ENCODE measurements at regions not wholly inside any gene's neighbourhood (a gene's known extent, or its start where the extent isn't known, plus 50 kb on each side); places are given as distances from the start of the nearest gene placed in this dataset.
"Not testable (repeated sequence)": the region's sequence is repeated elsewhere in the genome, so short reads cannot be mapped to it uniquely, and the experiment has no call there.

GRCh38 chr15:39503526-39503925 lies 77.4 kb upstream of the THBS1 start:
- ATAC-seq (no peak), DNase-seq (no peak)

- ATAC-seq (no peak), DNase-seq (no peak)
Measured at GRCh38 chr15:39504808-39505207, 76.1 kb upstream of the THBS1 start.

GRCh38 chr15:39506146-39506545 lies 74.7 kb upstream of the THBS1 start:
- no peak for ATAC-seq

GRCh38 chr15:39508536-39508935 lies 72.3 kb upstream of the THBS1 start:
- DNase-seq (no peak), ATAC-seq (no peak)

More at GRCh38 chr15:39506146-39506545, 74.7 kb upstream of the THBS1 start:
- no peak for DNase-seq

GRCh38 chr15:39510001-39510701 lies 70.7 kb upstream of the THBS1 start:
- ATAC-seq (no peak), DNase-seq (peak; percentile 4)

- DNase-seq, result no peak
Measured at GRCh38 chr15:39511000-39511915, 69.6 kb upstream of the THBS1 start.

GRCh38 chr15:39511916-39512260 lies 69.0 kb upstream of the THBS1 start:
- DNase-seq (no peak), ATAC-seq (no peak)

More at GRCh38 chr15:39511000-39511915, 69.6 kb upstream of the THBS1 start:
- no peak for ATAC-seq

GRCh38 chr15:39512643-39513042 lies 68.2 kb upstream of the THBS1 start:
- DNase-seq (no peak), ATAC-seq (no peak)

- no peak for ATAC-seq
Measured at GRCh38 chr15:39513936-39514335, 66.9 kb upstream of the THBS1 start.

GRCh38 chr15:39514933-39515332 lies 65.9 kb upstream of the THBS1 start:
- DNase-seq (no peak), ATAC-seq (no peak)

More at GRCh38 chr15:39513936-39514335, 66.9 kb upstream of the THBS1 start:
- DNase-seq, result no peak

- ATAC-seq, result no peak
- DNase-seq, result no peak
Measured at GRCh38 chr15:39515765-39516164, 65.1 kb upstream of the THBS1 start.

GRCh38 chr15:39517122-39517855 lies 63.6 kb upstream of the THBS1 start:
- DNase-seq (no peak), ATAC-seq (no peak)

- not testable (repeated sequence) for ATAC-seq, DNase-seq
Measured at GRCh38 chr15:39523968-39524367, 56.9 kb upstream of the THBS1 start.

- no peak for ATAC-seq
- no peak for DNase-seq
Measured at GRCh38 chr15:39529457-39529856, 51.4 kb upstream of the THBS1 start.

- ATAC-seq (no peak), DNase-seq (no peak)
Measured at GRCh38 chr15:39530480-39531342, 50.2 kb upstream of the THBS1 start.
